T-helper 9 cell (primary cell): ENCODE measurements at regions not wholly inside any gene's neighbourhood (a gene's known extent, or its start where the extent isn't known, plus 50 kb on each side); places are given as distances from the start of the nearest gene placed in this dataset.
"Not testable (repeated sequence)": the region's sequence is repeated elsewhere in the genome, so short reads cannot be mapped to it uniquely, and the experiment has no call there.

Experiments used
- DNase-seq: peaks from one replicate; pipeline ENCODE4 v3.0.0-alpha.2; 2020

DNA sequence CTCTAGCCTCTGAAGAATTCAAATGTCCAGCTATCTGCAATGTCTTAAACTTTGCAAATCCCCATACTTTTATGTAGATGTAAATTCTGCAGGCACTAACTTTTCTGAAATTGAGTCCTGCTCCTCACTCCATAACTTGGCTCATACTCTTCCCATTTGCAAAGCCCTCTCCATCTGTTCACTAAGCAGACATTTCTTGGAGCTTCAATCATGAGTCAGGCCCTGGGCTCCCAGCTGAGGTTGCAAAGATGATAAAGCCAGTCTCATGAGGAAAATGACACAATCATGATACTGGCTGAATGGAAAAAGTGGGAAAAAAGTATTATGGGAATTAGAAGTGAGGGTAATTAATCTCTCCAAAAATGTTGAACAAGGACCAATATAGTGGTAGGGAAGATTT, 507.6 kb downstream of the NR2F2 start:
- no peak for DNase-seq

DNA sequence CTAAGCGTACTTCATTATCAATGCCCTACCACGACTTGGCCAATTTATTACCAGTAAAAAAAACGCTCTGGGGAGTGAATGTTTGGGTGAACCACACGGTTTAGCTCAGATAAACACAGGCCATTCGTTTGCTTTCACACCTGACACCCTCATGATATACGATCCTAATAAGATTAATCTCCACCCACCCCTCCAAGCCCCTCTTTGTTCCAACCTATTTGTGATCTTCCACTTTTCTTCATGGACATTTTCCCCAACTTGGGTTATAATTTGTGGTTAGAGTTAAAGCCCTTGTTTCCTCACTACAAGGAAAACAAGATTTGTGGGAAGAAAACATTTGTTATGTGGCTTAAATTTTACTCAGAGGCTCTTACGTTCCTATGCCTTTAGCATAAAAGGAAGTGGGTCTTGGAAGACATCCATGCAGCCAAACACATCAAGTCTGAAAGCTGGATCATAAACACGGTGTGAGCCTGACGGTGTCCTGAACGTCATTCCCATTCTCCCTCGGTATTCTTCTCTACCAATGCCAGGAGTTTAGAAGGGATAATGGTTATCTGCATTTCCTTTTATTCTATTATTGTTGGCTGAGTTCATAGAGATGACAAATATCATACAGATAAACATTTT, 518.9 kb downstream of the NR2F2 start:
- DNase-seq: no peak

DNA sequence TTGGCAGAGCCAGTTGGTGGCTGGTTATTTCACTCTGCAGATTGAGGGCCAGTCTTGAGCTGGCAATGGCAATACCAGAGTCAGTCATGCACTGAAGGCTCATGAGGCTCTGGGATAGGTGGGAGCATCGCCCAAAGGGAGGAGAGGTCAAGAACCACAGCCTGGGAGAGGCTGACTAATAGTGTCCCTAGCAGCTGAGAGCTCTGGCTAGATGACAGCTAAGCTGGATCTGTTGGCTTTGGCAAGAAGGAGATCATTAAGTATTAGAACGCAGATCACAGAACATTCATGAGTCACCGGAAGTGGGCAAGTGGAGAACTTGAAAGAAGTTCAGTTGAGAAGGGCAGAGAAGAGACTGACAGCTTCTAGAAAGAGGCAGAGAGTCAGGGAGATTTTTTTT, 521.1 kb downstream of the NR2F2 start:
- no peak for DNase-seq

- DNase-seq: no peak
Observed at GRCh38 chr15:96858694-96859093, 528.2 kb downstream of the NR2F2 start.

DNA sequence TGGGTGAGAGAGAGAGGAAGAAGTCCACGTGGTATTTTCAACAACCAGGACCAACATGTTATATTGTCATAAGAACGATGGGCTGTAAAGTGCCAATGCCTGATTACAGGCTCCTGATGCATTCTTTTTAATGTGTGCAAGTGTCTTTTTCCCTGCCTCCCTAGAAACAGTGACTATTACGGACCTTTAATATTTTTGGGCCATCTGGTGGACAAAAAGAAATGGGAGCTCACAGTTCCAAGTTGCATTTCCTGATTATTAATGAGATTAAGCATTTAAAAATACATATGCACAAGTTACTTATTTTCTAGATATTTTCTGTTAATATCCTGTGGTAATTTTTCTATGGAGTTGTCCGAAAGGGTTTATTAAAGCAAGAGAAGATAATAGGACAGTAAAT, 530.2 kb downstream of the NR2F2 start:
- DNase-seq: no peak

- DNase-seq: no peak
Observed at GRCh38 chr15:96867992-96868391, 537.5 kb downstream of the NR2F2 start.

DNA sequence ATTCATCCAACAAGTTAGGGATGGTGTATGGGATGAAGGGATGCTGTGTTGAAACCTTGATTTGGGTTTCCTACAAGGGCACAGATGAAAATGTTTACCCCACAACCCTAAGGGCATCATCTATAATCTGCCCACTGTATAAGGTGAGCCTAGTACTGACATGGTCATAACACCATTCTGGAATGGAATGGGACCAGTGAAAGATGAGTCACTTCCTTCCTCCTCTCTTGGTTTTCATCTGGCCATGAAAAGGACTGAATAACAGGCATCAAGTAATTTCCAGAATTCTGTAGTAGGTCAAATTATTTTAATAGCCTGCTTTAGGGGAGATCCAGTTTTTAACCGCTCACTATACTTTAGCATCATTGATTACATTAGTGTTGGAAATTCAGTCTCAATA, 538.6 kb downstream of the NR2F2 start:
- DNase-seq: no peak

- DNase-seq: no peak
Observed at GRCh38 chr15:96869790-96870189, 539.3 kb downstream of the NR2F2 start.

GRCh38 chr15:96870580-96870979, 540.1 kb downstream of the NR2F2 start:
- DNase-seq: no peak

GRCh38 chr15:96877442-96877841, 546.9 kb downstream of the NR2F2 start:
- DNase-seq: not testable (repeated sequence)

DNA sequence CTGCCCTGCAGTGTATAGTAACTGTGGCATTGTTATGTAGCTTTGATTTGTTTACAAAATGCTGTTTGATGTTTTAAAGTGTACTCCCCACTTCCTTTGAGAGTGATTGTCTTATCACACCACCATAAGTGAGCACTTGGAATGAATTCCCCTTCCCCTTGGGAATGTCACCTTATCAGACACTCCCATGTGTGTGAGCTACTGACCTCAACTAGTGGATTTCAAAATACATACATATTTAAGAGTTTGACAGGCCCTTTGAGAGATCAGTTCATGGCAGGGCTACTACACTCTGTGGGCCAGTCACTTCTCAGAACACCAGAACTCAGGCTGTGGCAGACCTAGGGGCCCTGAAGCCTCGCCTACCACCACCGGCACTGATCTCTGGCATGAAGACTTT, 547.6 kb downstream of the NR2F2 start:
- no peak for DNase-seq

DNA sequence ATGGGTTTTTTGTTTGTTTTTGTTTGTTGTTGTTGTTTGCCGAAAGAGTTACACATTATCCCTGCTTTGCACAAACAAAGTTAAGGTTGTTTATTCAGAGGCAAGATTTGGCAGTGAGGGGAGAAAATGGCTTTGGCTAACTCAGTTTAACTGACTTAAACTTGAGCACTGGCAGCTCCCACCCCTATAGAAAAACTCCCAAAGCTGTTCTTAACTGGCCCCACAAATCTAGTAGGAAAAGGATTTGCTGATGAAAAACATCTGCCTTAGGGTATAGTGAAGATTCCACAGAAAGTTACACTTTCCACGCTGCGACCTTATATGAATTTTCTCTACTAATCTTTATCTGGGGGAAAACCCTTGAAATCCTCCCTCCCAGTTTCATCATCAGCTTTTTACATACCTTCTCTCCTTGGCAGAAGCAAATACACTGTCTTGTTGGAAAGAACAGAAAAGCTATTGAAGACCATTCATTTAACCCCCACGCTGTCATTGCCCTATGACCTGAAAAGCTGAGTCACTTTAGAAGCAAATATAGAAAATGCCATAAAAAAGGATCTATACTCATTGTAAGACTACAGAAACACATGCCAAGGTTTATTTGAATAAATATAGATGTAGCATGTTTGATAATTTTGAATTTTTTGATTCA, 551.7 kb downstream of the NR2F2 start:
- no peak for DNase-seq

GRCh38 chr15:96887730-96888129, 557.2 kb downstream of the NR2F2 start:
- no peak for DNase-seq

DNA sequence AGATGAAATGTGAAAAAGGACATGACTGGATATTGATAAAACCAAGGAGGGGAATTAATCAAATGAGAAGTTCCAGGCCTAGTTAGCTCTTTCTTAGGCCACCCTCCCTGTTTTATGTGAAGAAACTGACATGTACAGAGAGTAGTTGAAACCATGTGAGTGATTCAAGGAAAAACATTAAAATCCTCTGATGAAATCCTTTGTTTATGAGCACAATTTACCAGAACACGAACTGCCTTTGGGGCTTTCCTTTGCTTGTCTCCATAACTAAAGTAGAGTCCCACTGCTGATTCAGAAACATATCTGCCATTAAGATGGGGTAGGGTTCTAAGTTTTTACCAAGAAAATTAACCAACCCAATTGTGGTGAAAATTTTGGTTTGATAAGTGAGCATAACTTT, 558.3 kb downstream of the NR2F2 start:
- no peak for DNase-seq

GRCh38 chr15:96889734-96890480, 559.4 kb downstream of the NR2F2 start:
- no peak for DNase-seq

DNA sequence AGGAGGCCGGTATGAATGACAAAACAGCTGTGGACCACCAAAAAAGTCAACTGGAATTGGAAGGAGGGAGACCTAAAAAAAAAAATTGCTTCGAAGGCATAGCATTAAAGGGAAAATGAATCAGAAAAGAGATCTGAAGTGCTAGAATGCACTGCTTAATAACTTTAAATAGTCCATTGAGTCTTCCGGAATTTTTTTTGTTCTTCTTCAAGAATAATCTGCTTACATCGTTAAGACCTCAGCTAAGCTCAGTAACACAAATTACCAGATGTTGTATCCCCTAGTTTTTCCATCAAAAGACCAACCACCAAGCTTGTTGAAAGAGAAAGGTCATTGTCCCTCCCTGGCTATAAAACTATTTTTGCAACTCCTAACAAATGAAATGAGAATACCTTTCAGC, 560.5 kb downstream of the NR2F2 start:
- no peak for DNase-seq

DNA sequence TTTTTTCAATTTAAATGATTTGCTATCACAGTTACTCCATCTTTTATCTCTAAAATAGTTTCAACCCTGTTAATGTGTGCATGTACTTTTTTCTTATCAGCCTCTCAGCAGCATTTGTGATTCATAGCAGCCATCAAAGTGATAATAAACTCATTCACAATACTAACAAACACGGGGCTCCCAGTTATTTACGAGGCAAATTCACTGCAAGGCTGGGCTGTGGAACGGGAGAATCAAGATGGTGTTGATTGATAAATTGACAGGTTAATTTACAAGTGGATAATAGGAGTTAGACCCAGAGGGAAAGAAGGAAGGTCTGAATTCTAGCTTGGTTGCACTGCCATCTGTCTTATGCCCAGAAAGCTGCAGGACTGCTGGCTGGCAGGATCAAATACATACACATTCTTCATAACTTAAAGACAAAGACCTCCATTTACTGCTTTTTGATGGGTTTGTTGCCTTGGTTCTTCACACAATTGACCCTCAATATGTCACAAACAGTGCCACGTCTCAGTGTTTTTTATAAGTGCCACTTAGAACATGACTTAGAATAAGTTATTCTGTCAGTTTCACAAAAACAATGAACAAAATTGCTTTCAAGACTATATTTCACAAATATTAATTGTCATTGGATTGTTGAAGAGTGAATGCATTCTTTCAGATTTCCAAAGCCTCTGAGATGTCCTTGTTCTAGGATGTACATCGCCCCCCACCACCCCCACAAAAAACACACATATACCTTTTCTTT, 562.8 kb downstream of the NR2F2 start:
- DNase-seq: no peak

- DNase-seq: no peak
Observed at GRCh38 chr15:96894659-96895058, 564.2 kb downstream of the NR2F2 start.

GRCh38 chr15:96896766-96897165, 566.3 kb downstream of the NR2F2 start:
- DNase-seq: no peak

DNA sequence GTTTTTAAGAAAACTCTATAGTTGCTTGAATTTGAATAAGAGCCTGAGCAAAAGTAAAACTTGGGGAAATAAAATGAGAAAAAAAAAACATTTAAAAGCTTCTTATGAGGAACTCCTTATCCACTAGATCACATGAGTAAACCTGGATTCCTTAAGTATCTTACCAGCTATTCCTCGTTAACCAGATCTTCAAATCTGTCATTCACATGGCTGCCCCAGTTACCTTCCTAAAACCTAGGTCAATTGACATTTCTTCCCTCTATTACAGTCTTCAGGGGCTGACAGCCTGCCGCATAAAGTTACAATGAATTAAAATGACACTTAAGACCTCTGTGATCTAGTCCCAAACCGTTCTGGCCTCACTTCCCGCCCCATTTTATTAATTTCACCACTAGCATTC, 583.6 kb downstream of the NR2F2 start:
- DNase-seq: no peak

DNA sequence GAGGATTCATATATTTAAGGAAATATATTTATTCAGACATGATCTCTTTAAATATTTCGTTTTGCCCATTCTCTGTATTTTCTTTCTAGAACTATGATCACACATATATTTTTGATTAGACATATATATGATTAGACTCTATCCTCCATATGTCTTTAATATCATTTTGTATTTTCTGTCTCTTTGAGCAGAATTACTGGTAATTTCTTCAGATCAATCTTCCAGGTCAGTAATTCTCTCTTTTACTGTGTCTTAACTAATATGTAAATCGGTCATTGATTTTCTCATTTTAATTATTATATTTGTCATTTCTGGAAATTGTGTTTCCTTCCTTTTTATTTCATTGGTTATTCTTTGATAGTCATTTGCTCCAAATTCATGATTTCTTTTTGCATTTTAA, 586.2 kb downstream of the NR2F2 start:
- no peak for DNase-seq

DNA sequence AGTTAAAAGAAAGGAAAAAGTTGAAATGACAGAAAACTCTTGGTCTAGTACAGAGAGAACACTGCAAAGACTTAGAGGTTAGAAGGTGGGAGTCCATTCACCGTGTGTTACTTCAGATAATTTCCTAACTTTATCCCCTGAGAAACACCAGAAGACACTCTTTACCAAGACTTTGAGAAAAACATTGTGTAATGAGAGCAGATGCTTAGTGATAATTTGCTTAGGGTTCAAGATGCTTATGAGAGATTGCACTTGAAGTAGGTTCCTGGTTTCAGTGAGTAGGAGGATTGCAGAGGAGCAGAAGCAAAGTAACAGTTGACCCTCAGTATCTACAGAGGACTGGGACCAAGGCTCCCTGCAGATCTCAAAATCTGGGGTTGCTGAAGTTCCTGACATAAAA, 594.1 kb downstream of the NR2F2 start:
- no peak for DNase-seq
